Stimulated activated CD4-positive, alpha-beta T cell treated with anti-CD3 and anti-CD28 coated beads, Interleukin-15, amount 100 ng/mL, for 24 hours (primary cell): ENCODE measurements at regions not wholly inside any gene's neighbourhood (a gene's known extent, or its start where the extent isn't known, plus 50 kb on each side); places are given as distances from the start of the nearest gene placed in this dataset.

Source experiments
- DNase-seq: peaks from one replicate; pipeline ENCODE4 v3.0.0-alpha.2; 2020

DNA sequence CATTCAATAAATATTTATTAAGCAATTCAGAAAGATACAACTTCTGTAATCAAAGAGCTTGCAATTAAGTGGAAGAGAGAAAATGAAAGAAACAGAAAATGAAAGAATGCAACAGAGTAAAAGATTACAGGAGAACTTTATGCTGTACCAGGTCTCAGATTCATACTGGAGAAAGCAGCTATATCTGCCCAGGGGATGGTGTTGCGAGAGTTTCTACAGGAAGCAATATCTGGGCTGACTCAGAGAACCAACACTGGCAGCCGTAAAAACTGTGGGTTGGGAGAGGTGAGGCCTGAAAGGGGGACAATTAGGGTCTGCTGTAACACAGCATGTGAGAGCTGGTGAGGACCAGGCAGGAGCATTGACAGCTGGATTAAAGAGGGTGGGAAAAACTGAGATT is 256.7 kb upstream of the TCF21 start:
- no peak for DNase-seq

DNA sequence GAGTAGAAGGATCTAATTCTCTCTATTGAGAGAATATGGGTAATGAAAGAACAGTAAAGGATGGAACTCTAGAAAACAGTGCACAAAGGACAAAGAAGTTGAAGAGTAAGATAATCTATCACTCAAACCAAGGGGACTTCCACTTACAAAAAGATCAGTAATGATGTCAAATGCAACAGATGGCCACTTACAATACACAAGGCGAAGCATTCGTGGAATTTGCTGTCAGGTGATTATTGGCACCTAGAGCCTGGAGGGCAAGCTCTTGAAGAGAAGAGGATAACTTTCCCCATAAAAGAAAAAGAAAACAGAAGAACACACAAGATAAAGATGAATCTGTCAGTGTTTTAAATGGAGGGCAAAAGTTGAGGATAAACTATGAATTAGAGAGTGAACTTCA is 256.0 kb upstream of the TCF21 start:
- no peak for DNase-seq

DNA sequence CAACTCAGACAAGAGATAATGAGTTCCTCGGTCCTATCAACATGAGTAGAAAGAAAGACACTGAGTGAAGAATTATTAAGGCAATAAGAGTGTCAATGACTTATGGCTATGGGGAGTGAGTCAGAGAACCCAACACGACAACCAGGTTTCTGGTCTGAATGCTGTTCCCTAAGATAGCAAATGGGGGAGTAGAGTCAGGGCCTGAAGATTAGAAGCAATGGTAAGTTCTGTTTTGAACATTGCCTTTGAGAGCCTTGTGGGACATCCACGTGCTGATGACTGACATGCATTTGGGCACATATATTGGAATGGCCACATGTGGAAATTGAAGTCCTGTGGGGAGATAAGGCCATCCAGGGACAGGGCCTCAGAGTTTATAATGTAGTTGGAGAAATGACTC is 254.4 kb upstream of the TCF21 start:
- no peak for DNase-seq

DNA sequence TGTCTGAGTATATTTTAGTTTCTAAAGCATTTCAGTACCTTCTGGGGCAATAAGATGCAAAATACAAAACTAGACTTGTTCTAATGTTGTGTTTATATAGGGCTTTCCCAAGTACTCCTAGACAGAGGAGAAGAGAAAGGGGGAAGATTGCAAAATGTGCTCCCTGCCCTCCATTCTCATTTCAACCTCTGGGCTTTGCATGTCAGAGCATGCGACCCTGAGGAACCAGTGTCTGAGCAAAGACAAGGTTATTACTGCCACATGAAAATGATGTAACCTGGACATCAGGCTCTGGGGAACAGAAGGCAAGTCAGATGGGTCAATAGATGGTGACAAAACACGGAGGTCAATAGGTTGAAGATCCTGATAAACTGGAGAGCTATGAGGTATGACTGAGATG is 253.5 kb upstream of the TCF21 start:
- no peak for DNase-seq

DNA sequence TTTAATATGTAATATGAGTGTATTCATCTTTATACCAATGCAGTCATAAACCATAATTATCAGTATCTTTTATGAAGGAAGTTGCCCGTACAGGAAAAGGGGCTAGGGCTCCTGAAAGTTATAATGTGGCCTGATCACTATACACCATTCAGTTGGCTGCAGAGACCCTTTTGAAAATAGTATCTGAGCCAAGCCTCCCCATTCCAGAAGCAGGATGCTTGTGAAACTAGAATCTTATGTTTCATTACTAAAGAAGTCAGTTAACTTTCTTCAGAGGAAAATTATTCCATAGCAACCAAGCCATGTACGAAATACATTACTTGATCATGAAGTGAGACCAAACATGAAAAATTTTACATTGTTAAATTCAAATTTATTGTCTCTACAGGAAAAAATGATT is 251.5 kb upstream of the TCF21 start:
- DNase-seq, result no peak

DNA sequence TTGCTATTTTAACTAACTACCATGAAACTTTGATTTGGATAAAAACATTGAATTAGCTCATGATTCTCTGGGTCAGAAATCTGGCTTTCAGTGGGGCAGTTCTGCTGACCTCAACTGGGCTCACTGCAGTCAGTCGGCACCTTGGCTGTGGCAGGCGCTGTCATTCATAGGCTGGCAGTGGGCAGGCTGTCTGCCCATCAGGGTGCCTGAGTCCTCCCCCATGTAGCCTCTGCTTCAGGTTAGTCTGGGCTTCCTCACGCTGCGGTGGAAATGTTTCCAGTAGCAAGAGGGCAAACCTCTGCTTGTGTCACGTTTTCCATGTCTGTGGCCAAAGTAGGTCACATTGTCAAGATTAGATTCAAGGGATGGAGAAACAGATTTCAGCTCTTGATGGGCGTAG is 251.0 kb upstream of the TCF21 start:
- DNase-seq, result no peak

DNA sequence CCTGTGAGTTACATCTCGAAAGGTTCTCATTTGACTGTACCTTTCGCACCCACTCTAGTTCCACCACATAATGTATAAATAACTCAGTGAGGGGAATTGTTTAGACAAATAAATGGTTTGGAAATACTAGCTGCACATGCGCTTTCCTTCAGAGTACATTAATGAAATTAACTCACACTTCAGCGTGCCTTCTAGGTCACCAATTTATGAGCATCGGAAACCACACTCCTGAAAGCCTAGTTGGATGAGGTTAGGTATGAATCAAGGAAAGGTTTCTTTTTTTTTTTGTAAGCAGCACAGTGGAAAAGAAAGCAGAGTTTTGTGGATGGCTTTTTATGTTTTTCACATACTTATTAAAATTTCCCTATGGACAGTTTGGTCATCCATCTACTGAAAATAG is 247.8 kb upstream of the TCF21 start:
- DNase-seq, result no peak

DNA sequence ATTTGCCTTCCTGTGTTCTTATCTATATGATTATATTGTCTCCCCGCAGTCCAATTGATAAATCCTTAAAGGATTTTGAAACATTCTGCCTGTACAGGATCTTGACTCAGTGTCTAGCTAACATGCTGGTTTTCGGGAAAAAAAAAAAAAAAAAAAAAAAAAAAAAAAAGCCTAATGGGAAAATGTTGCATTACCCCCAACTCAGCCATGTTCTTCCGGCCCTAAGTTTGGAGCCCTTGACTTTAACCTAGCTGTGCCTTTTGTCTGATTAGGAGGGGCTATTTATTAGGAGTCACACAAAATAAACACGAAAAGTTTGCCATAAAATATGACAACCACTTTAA is 244.4 kb upstream of the TCF21 start:
- DNase-seq, result no peak

DNA sequence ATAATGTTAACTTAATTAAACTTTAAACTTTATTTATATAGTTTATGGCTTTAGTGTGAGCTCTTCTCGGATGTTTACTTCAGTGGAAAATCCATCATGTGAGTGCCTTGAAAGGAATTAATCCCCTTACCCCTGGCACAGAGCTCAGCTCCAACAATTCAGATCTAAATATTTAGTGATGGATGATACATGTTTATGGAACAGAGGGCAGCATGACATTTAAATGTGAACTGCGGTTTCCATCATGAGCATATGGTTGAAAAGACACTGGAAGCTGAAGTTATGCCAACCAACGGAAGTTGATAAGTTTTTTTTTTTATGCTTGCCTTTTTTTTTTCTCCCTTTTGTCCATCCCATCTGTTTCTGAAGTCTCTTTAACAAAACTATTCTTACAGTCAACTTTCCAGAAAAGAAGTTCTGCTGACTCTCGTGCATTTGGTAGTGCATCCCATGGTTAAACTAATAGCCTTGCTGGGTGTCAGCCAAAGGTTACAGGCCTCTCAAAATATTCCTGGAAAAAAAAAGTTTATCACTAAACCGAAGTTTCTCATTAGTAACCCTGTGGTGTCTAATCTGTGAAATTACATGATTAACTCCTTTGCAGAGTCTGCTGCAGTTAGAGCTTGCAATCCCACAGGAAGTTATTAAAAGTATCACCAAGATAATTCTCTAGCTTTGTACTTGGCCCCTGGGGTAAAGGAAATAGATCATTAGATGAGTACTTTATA is 243.9 kb upstream of the TCF21 start:
- DNase-seq, result no peak

DNA sequence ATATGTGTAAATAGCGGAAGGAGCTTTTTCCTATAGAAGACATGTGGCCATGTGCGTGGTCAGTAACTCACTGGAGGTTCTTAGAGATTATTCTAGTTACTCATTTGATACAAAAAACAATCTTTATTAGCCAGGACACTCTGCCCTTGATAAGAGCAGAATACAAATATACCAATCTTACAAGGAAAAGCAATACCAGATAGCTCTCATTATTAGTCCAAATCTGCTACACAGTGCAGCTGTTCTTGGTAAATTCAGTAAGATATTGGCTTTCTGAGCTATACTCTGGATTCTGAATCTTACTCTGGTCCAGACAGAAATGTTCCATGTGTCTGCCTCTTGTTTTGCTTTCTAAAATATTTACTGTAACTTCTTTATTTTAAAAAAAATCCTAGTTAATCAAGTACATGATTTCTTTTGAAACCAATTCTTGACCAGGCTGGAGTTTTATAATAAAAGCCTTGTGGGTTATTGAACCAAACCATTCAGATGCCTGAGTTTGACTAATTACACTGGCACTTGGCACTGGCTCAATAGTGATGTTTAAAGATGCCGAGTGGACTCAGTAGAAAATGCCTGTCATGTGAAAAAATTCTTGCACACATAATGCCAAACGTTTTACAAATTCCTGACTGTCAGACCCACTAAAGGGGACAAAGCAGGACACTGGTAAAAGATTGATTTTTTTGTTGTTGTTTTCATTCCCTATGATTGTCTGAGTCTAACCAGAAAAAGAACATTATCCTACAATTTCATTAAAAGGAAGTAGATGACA is 242.8 kb upstream of the TCF21 start:
- DNase-seq, result no peak

DNA sequence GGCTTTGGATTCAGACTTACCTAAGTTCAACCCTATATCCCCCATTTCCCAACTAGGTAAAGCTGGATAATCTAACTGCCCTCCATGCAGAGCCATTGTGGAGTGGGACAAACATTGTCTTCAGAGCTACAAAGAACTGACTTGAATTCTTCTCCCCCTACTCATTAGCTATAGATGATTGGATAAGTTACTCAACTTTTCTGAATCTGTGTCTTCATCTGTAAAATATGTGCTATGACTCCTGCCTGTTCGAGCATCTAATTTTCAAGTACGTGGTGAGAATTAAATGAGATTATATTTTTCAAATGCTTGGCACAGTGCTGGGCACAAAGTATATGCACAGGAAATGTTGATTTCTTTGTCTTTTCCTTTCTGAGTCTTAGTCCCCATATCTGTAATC is 240.3 kb upstream of the TCF21 start:
- no peak for DNase-seq

DNA sequence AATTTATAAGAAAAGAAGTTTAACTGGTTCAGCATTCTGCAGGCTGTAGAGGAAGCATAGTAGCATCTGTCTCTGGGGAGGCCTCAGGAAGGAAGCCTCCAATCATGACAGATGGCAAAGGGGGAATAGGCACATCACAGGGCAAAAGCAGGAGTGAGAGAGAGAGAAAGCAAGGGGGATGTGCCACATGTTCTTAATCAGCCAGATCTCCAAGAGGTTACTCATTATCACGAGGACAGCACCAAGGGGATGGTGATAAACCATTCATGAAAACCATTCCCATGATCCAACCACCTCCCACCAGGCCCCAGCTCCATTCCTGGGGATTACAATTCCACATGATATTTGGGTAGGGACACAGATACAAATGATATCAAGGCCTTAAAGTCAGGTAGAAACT is 217.5 kb upstream of the TCF21 start:
- DNase-seq, result no peak

DNA sequence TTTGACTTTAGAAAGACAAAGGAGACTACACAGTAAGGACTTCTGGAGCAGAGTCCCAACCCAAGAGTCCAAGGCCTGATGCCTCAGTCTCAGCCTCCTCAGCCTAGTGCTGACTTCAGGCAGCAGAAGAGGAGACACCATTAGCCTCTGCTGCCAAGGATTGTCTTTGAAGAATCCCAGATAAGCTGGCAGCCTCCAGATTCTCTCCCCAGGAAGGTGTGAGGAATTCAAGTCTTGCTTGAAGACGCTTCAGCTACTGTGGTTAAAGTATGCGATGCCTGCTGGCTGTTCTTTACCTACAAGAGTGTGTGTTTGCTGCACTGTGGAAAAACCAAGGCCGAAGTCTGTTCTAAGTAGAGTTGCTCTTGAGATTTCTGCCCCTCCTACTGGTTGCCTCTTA is 215.9 kb upstream of the TCF21 start:
- DNase-seq, result no peak

DNA sequence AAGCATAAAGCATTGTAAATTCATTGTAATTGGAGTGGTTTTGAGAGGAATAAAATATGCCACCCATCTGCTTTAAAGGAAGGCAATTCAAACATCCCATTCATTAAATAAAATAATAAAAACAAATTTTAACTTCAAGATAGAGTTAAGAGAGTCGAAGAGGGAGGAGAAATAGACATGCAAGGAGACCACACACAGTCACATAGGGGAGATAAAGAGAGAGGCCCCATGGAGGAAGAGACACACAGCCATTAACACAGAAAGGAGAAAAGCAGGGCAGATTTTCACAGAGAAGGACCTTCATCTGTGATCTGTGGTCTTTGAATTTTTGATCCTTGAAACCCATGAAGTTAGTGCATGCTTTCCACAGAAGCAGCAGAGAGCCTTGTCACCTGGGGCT is 214.3 kb upstream of the TCF21 start:
- no peak for DNase-seq

DNA sequence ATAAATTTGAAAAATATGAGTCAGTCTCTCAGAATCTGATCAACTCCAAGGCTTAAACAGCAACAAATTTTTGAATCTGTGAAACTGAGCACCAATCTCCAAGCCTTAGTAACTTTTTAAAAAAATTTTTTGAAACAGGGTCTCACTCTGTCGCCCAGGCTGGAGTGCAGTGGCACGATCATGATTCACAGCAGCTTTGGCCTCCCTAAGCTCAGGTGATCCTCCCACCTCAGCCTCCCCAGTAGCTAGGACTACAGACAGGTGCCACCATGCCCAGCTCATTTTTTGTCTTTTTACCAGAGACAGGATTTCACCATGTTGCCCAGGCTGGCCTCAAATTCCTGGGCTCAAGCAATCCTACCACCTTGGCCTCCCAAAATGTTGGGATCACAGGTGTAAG is 207.9 kb upstream of the TCF21 start:
- DNase-seq, result no peak

DNA sequence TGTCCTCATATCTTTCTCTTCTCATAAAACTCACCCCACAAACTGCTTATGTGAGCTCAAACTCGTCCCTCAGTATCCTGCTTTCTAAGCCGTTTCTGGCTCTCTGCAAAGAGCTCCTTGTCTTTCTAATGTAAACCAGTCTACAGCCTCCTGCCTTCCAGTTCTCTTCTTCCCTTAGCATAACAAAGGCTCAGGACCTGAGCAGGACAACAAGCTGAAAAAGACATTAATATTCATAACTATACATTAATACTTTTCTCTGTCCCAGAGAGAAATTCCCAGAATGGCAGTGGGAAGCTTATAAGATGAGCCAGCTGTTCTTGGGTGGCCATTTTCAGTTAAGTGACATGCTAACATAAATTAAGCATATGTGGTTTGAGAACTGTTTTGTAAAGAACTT is 207.0 kb upstream of the TCF21 start:
- no peak for DNase-seq

DNA sequence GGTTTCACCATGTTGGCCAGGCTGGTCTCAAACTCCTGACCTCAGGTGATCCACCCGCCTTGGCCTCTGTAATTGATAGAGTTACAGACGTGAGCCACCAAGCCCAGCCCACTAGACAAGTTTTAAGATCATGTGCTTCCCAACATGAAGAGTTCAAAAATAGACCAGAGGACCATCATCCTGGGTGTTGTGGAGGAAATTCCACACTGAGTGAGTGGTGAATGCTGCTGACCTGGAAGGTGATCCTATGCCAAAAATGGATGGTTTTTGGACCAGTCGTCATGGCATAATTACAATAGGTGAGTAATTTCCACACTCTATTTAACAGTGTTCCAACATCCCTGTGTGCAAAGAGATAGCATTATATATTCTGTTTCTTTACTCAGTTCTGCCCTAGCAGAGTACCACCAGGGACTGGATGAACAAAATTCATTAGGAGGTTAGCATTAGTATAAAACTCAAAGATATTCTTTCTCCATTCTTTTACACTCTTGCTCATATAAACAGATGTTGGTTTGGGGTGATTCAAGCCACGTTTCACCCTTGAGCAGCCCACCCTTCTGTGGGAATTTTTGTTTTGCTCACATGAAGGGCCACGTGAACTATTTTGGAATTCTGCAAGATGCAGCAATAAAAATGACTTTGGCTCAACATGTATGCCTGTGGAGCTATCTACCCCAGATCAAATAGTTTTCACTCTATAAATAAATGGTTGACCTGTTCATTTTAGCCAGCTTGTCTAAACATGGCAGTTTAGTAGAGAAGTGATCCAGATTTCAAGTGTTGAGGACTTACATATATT is 206.2 kb upstream of the TCF21 start:
- DNase-seq, result no peak

DNA sequence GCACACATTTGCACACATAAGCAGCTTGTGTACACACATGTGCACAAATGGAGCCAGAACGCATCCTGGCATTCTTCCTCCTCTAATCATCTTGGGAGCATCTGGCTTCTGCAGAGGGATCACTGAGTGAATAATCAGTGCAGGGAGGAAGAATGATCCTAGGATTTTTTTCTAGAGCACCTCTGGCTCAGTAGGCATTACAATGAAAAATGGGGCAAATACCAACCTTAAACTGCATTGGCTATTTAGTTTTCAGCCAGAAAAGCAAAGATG is 205.7 kb upstream of the TCF21 start:
- DNase-seq, result no peak

DNA sequence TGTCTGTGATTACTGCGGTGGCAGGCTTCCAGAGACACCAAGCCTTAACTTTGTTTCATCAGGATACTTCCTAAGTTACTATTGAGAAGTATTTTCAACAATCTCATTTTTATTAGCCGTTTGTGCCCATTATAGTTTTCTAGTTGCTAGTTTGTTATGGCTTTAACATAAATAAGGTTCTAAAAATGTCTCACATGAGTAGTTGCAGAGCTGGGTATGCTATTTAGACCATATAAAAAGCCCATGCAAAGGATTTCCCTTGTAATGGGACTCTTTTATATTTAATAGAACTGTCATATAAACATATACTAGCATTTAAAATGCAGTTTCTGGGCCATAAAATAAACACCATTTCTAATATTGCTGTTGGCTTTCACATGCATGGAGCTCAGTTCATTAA is 205.3 kb upstream of the TCF21 start:
- DNase-seq, result no peak

DNA sequence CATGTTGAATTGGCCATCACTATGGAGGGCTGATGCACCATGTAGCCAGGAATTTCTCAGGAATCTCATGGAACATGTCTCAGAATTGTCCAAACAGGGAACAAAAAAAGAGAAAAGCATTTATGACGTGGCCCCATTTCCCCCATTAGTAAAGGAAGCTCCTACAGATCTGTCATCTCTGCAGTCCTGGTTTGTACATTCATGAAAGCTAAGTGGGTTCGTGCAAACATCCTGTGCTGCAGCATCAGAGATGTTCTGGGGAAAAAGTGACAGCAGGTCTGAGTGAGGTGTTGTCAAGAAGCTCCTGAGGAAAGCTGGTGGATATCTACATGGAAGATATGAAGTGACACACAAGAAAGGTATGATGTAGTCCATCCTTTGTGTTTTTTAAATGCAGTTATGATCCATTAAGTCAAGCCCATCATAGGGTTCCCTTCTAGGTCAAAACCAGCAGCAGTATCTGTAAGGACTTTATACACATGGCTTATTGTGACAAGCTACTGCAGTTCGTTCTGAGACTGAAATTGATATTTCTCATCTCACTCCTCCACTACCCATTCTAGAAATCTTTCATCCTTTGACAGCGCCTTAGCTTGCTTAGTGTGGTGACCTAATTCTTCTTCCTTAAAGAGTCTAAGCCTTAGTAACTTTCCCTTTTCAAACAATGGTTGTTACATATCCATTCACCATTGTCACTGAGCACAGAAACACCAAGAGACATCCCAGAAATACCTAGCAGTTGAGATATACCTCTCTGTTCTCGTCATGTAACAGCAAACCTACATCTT is 200.0 kb upstream of the TCF21 start:
- no peak for DNase-seq

DNA sequence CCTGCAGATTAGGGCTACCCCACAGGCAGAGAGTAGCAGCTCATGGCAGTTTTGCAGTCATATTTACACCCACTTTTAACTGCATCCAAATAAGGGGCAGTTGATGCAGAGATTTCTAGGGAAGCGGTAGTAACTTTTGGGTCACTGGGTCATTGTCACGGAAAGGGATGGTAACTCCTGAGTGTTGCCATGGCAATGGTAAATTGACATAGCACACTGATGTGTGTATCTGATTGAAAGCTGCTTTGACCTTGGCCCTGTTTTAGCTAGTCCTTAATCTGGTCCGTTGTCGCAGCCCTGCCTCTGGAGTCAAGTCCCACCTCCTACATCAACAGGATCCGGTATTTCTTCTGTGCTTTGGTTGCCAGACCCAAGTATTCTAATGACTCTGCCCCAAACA is 199.1 kb upstream of the TCF21 start:
- no peak for DNase-seq

DNA sequence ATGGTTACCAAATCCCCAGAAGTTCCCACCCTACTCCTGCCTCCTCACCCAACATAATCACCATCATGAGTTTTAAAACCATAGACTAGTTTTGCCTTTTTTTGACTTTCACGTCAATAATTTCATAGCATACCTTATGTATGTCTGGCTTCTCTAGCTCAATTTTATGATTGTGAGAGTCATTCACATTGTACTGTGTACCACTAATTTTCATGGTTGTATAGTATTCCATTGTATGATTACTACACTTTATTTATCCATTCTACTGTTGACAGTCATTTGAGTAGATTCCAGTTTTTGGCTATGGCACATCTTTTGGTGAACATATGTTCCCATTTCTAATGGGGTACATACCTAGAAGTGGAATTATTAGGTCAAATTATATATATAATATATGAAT is 195.3 kb upstream of the TCF21 start:
- DNase-seq, result no peak

DNA sequence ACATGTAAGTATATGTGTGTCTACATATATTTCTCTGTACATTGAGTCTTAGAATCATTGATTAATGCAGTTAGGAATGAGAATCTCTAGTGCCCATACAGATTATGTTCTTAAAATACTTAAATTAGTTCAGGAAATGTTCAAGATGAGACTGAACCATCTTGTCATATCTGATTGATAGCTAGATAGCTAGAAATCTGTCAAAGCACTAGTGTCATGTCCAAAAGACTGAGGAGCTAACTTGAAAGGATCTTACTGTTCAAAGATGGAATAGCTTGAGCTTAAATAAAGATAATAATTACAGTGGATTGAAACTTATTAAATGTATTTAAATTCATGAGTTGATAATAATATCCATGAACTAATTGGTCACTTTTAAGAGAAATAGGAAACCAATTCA is 191.7 kb upstream of the TCF21 start:
- DNase-seq, result no peak

DNA sequence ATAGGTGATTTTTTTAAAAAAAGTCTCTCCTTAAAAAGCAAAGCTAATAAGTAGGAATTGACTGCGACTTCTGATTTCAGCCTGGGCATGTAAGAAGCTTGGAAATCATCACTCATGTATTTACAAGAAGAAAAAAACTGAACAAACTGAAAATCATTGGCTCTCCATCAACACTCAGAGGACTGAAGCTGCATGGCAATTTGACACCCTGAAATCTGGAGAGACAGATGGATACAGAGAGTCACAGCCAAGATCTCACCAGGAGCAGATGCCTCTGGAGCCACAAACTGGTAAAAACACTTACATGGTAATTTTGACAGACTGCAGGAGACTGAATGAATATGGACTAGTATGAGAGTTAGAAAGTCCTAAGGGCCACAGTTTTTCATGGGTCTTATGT is 191.2 kb upstream of the TCF21 start:
- no peak for DNase-seq
